Thyroid gland (tissue), 4 donors: ENCODE measurements at regions not wholly inside any gene's neighbourhood (a gene's known extent, or its start where the extent isn't known, plus 50 kb on each side); places are given as distances from the start of the nearest gene placed in this dataset.

Experiments used
- CTCF ChIP-seq, 6 experiments: fragments of 200-600 bp in 3 of 6; fragments of 450-650 bp in 3 of 6; sonication (generic) in 3 of 6; IDR thresholded peaks; one replicate each; pipeline ENCODE4 v1.5.1; 2016 to 2019; ENCODE audit warnings: antibody characterized with exemption in 6 of 6, mild to moderate bottlenecking in 2 of 6, inconsistent platforms in 1 of 6, moderate library complexity in 1 of 6
- POLR2A ChIP-seq, 2 donors: fragments of 450-650 bp; IDR thresholded peaks; one replicate each; pipeline ENCODE4 v1.6.1; 2017; ENCODE audit warnings: antibody characterized with exemption in 2 of 2, mild to moderate bottlenecking in 2 of 2, moderate library complexity in 1 of 2

GRCh38 chr14:48890333-48890732 is 695.8 kb downstream of the RPS29 start:
- TF ChIP-seq CTCF (IDR thresholded peaks at IDR 0.05) (no peak), POLR2A (IDR thresholded peaks at IDR 0.05) (no peak)
